Aorta (tissue), 5 donors: ENCODE measurements at regions not wholly inside any gene's neighbourhood (a gene's known extent, or its start where the extent isn't known, plus 50 kb on each side); places are given as distances from the start of the nearest gene placed in this dataset.

Source experiments
- ATAC-seq: fragments of 200-7000 bp; cut with Tn5 transposase; one replicate; pipeline ENCODE4 v1.9.1; 2022; ENCODE audit warnings: moderate library complexity; ENCODE audit not compliant: low FRiP score
- DNase-seq, 2 donors: peaks; one replicate each; pipeline ENCODE4 v3.0.0-alpha.2; 2020
- H3K27ac ChIP-seq, 2 donors: one replicate each; pipeline ENCODE4 v1.5.1; 2013; ENCODE audit warnings: low read length in 2 of 2, mild to moderate bottlenecking in 2 of 2, moderate library complexity in 2 of 2, control low read depth in 1 of 2, inconsistent platforms in 1 of 2, low read depth in 1 of 2
- H3K27me3 ChIP-seq, 2 donors: one replicate each; pipeline ENCODE4 v1.6.1; 2013; ENCODE audit warnings: control low read depth in 1 of 2, low read length in 1 of 2, mild to moderate bottlenecking in 1 of 2, moderate library complexity in 1 of 2; ENCODE audit not compliant: insufficient read depth in 2 of 2, control insufficient read depth in 1 of 2
- H3K36me3 ChIP-seq, 2 donors: one replicate each; pipeline ENCODE4 v1.6.1; 2013; ENCODE audit warnings: control low read depth in 1 of 2, low read length in 1 of 2, mild to moderate bottlenecking in 1 of 2; ENCODE audit not compliant: insufficient read depth in 2 of 2, control insufficient read depth in 1 of 2
- H3K4me1 ChIP-seq, 2 donors: one replicate each; pipeline ENCODE4 v1.6.1; 2013; ENCODE audit warnings: low read length in 2 of 2, control low read depth in 1 of 2, mild to moderate bottlenecking in 1 of 2, moderate library complexity in 1 of 2; ENCODE audit not compliant: insufficient read depth in 2 of 2, control insufficient read depth in 1 of 2
- H3K4me3 ChIP-seq, 2 donors: one replicate each; pipeline ENCODE4 v1.5.1; 2013; ENCODE audit warnings: low read length in 2 of 2, control low read depth in 1 of 2, mild to moderate bottlenecking in 1 of 2
- H3K9me3 ChIP-seq: one replicate; pipeline ENCODE4 v1.6.1; 2013; ENCODE audit warnings: mild to moderate bottlenecking, low read length; ENCODE audit not compliant: control insufficient read depth
- WGBS, 2 donors: extraction: QIAGEN DNeasy Blood & Tissue Kit; methylation state at CpG; one replicate each; pipeline ENCODE4 v1.1.7; 2013; 5-methylcytosine and 5-hydroxymethylcytosine counted together
- intact Hi-C, 2 donors: fragments of 100-400 bp; cut with DNase I; formaldehyde crosslinking; loops; one replicate each; pipeline versions ENCODE4 v1.14.2 to v1.15.0; 2022
- donor health status: healthy with polysubstance abuse.
- donor health status: Bipolar disorder and iron deficiency.
- donor health status: DM: no; HTN: no; CAD: no.
- donor health status: DM: no; HTN: no; CAD: no.
- donor health status: DM: yes; HTN: yes; CAD: no.

DNA sequence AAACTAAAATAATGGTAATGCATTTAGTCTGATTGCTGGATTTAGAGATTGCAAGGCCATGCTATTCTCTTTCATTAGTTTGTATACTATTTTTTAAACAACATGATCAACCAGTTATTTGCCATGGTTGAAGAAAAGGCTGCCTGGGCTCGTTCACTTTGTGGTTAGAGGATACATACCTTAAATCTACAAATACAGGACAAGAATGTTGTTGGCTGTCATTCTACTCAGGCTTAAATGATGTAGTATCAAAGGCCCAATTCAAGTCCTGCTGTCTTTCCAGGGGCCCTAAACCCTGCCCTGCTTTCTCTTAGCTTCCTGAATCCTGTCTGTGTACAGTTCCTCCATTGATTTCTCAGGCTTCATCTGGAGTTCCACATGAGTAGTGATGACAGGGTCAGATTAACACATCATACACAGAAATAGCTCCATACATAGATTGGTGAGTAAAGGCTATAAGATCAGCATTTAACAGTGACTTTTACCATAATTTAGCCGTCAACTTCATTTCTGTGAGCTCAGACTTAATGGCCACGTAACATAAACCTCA is 114.9 kb upstream of the GPRIN3 start:
- Histone ChIP-seq H3K4me3 (no peak overlapping the region), H3K27ac (no peak overlapping the region), H3K36me3 (no peaks in the 10 kb centered on the region), H3K9me3 (peaks cover 3% of the 10 kb centered on the region), H3K27me3 (no peaks in the 10 kb centered on the region), H3K4me1 (no peaks in the 10 kb centered on the region)
- intact Hi-C loops: no loop called here
- DNase-seq (no peak), ATAC-seq (no peak)
- 85 to 89% methylated on average over 3 of the region's 3 CpGs for WGBS, 2 donors

- Histone ChIP-seq H3K4me3 (no peak overlapping the region), H3K36me3 (no peaks in the 10 kb centered on the region), H3K9me3 (peaks cover 3% of the 10 kb centered on the region), H3K27me3 (no peaks in the 10 kb centered on the region), H3K27ac (no peak overlapping the region), H3K4me1 (no peaks in the 10 kb centered on the region)
- WGBS, 2 donors: 94 to 96% methylated on average over 2 of the region's 2 CpGs
- ATAC-seq (no peak), DNase-seq (no peak)
- intact Hi-C loops: no loop called here
These were observed 112.9 kb upstream of the GPRIN3 start for GRCh38 chr4:89420507-89420906.

GRCh38 chr4:89419111-89419695 is 111.6 kb upstream of the GPRIN3 start:
- DNase-seq: no peak
- 77 to 84% methylated on average over 5 of the region's 5 CpGs for WGBS, 2 donors
- no peaks in the 10 kb centered on the region for H3K36me3 ChIP-seq
- H3K27ac ChIP-seq: no peak overlapping the region
- ATAC-seq: no peak
- H3K4me1 ChIP-seq: no peaks in the 10 kb centered on the region
- H3K27me3 ChIP-seq: no peaks in the 10 kb centered on the region
- intact Hi-C loops: no loop called here
- H3K9me3 ChIP-seq: peaks cover 3% of the 10 kb centered on the region
- H3K4me3 ChIP-seq: no peak overlapping the region

- Histone ChIP-seq H3K27me3 (no peaks in the 10 kb centered on the region), H3K4me3 (no peak overlapping the region), H3K27ac (no peak overlapping the region), H3K4me1 (no peaks in the 10 kb centered on the region), H3K9me3 (peaks cover 3% of the 10 kb centered on the region), H3K36me3 (no peaks in the 10 kb centered on the region)
- DNase-seq (no peak), ATAC-seq (no peak)
- whole genome bisulfite sequencing, 2 donors: 89 to 92% methylated on average over 2 of the region's 2 CpGs
- intact Hi-C loops: no loop called here
These were observed 109.4 kb upstream of the GPRIN3 start for GRCh38 chr4:89416960-89417359.

DNA sequence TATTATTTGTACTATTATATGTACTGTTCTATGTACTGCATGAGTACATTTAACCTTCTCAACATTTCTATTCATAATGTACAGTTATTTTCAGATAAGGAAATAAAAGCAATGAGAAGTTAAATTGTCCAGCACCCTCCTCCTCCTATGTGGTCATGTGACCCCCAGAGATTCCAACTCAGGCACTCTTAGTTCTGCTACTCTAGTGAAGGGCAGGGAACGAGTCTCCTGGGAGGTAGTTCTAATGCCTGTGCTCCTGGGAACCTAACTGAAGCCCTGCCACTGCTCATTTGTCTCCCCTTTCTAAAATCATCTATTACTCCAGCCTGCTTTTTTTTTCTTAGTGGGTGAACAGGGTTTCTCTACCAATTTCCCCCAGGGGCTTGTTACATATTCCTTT is 105.9 kb upstream of the GPRIN3 start:
- WGBS, 2 donors: 78 to 80% methylated on average over 1 of the region's 1 CpG
- H3K4me1 ChIP-seq: no peaks in the 10 kb centered on the region
- intact Hi-C loops: no loop called here
- H3K4me3 ChIP-seq: no peak overlapping the region
- H3K9me3 ChIP-seq: peaks cover 1% of the 10 kb centered on the region
- no peaks in the 10 kb centered on the region for H3K36me3 ChIP-seq
- H3K27ac ChIP-seq: no peak overlapping the region
- DNase-seq (no peak), ATAC-seq (no peak)
- no peaks in the 10 kb centered on the region for H3K27me3 ChIP-seq

- Histone ChIP-seq H3K9me3 (no peaks in the 10 kb centered on the region), H3K4me1 (no peaks in the 10 kb centered on the region), H3K4me3 (no peak overlapping the region), H3K36me3 (no peaks in the 10 kb centered on the region), H3K27ac (no peak overlapping the region), H3K27me3 (no peaks in the 10 kb centered on the region)
- intact Hi-C loops: no loop called here
- DNase-seq (no peak), ATAC-seq (no peak)
- WGBS, 2 donors: 77% methylated on average over 6 of the region's 6 CpGs
These were observed 104.1 kb upstream of the GPRIN3 start for GRCh38 chr4:89411539-89412309.

GRCh38 chr4:89410687-89411086 is 103.1 kb upstream of the GPRIN3 start:
- WGBS, 2 donors: 12 to 16% methylated on average over 1 of the region's 1 CpG
- no peak for ATAC-seq

GRCh38 chr4:89404530-89404929 is 96.9 kb upstream of the GPRIN3 start:
- 79 to 99% methylated on average over 3 of the region's 3 CpGs for WGBS, 2 donors

More at GRCh38 chr4:89410687-89411086, 103.1 kb upstream of the GPRIN3 start:
- Histone ChIP-seq H3K9me3 (no peaks in the 10 kb centered on the region), H3K36me3 (no peaks in the 10 kb centered on the region), H3K4me3 (no peak overlapping the region), H3K4me1 (no peaks in the 10 kb centered on the region), H3K27me3 (no peaks in the 10 kb centered on the region), H3K27ac (no peak overlapping the region)
- DNase-seq: no peak
- intact Hi-C loops: no loop called here

DNA sequence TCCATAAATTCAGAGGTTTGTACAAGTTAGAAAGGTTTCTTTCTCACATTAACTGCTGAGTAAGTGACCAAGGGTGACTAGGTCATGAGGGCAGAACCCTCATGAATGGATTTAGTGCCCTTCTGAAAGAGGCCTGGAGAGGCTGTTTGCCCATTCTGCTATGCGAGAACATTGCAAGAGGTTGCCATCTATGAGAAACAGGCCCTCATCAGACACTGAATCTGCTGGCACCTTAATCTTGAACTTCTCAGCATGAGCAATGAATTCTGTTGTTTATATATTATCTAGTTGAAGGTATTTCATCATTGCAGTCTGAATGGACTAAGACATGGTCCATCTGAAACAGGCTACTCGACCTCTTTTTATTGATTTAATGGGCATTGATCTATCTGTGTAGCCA is 96.2 kb upstream of the GPRIN3 start:
- Histone ChIP-seq H3K4me3 (no peak overlapping the region), H3K27me3 (no peaks in the 10 kb centered on the region), H3K36me3 (no peaks in the 10 kb centered on the region), H3K9me3 (no peaks in the 10 kb centered on the region), H3K4me1 (no peaks in the 10 kb centered on the region), H3K27ac (no peak overlapping the region)
- DNase-seq: no peak
- ATAC-seq: no peak
- 84 to 88% methylated on average over 2 of the region's 2 CpGs for WGBS, 2 donors
- intact Hi-C loops: no loop called here

More at GRCh38 chr4:89404530-89404929, 96.9 kb upstream of the GPRIN3 start:
- ATAC-seq (no peak), DNase-seq (no peak)
- H3K27me3 ChIP-seq: no peaks in the 10 kb centered on the region
- H3K9me3 ChIP-seq: no peaks in the 10 kb centered on the region
- no peak overlapping the region for H3K4me3 ChIP-seq
- H3K4me1 ChIP-seq: no peaks in the 10 kb centered on the region
- H3K36me3 ChIP-seq: no peaks in the 10 kb centered on the region
- H3K27ac ChIP-seq: no peak overlapping the region
- intact Hi-C loops: no loop called here
